GM21515 (cell line): ENCODE measurements at regions not wholly inside any gene's neighbourhood (a gene's known extent, or its start where the extent isn't known, plus 50 kb on each side); places are given as distances from the start of the nearest gene placed in this dataset.
"Not testable (repeated sequence)": the region's sequence is repeated elsewhere in the genome, so short reads cannot be mapped to it uniquely, and the experiment has no call there.

Experiments
- ATAC-seq: cut with Tn5 transposase; IDR thresholded peaks from one replicate; pipeline ENCODE4 v1.9.1; 2021; ENCODE audit not compliant: unreplicated experiment

DNA sequence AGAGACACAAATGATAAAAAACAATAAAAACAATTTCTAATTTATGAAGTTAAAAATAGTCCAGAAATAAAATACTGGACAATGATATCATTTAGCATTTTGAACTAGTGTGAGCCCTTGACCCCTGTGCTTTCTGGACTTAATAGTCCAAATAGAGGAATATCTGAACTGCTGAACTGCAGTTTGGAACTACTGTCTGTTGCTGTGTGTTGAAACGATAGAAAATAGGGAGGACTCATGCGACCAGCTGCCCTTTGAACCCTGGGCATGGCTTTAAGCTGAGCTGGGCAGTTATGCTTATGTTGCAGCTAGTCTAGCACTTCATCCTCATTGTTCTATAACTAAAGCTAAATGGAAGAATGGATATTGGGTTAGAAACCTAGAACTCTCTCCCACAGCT lies 99.5 kb downstream of the FMR1NB start:
- ATAC-seq = no peak

DNA sequence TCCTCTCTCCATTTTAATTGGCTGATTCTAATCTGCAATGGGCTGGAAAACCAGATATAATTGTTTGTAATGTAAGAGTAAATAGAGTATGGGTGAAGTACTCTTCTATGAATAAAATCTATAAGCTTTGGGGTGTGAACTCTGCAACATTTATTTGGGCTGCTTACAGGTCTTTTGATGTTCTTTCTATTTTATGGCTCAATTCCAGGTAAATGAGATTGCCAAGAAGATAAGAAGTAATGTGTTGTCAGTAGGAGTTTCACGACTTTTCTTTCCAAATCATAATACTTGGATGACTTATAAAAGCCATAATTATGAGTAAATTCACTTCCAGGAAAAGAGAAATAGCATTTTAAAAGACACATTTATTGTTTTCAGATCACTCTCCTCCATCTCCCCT lies 103.5 kb downstream of the FMR1NB start:
- no peak for ATAC-seq

- ATAC-seq = no peak
Measured at GRCh38 chrX:148120151-148120550, 139.0 kb downstream of the FMR1NB start.

DNA sequence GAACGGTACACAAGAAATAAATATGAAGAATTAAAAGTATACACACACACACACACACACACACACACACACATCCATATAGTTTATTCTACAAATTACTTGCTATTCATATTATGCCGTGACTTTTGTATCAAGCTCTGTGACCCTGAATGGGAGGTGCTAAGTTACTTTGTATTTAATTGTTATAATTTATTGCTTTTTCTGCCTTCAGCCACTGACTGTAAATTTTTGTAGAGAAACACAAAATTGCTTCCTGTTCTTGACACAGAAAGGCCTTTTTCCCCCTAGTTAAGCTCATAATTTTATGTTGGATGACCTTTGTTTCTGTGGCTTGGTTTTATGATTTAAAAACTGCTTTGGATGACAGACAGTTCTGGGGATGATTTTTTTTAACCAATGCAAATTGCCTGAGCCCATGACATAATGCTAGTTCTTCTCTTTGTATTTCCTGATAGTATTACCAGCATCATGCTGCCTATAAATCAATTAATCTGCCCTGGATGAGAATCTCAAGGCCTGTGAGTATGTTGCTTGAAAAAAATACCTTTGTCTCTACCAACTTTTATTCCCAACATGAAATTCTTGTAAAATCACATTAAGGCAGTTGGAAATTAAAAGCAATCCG lies 140.0 kb downstream of the FMR1NB start:
- no peak for ATAC-seq

DNA sequence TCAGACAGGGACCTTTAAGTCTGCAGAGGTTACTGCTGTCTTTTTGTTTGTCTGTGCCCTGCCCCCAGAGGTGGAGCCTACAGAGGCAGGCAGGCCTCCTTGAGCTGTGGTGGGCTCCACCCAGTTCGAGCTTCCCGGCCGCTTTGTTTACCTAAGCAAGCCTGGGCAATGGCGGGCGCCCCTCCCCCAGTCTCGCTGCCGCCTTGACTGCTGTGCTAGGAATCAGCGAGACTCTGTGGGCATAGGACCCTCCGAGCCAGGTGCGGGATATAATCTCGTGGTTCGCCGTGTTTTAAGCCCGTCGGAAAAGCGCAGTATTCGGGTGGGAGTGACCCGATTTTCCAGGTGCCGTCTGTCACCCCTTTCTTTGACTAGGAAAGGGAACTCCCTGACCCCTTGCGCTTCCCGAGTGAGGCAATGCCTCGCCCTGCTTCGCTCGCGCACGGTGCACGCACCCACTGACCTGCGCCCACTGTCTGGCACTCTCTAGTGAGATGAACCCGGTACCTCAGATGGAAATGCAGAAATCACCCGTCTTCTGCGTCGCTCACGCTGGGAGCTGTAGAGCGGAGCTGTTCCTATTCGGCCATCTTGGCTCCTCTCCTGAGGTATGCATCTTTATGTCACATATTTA lies 147.9 kb downstream of the FMR1NB start:
- not testable (repeated sequence) for ATAC-seq

- no peak for ATAC-seq
Measured at GRCh38 chrX:148133105-148133725, 152.1 kb downstream of the FMR1NB start.

GRCh38 chrX:148134578-148134977 lies 153.4 kb downstream of the FMR1NB start:
- no peak for ATAC-seq

GRCh38 chrX:148135738-148136137 lies 154.6 kb downstream of the FMR1NB start:
- ATAC-seq = no peak

GRCh38 chrX:148146121-148146520 lies 165.0 kb downstream of the FMR1NB start:
- no peak for ATAC-seq

DNA sequence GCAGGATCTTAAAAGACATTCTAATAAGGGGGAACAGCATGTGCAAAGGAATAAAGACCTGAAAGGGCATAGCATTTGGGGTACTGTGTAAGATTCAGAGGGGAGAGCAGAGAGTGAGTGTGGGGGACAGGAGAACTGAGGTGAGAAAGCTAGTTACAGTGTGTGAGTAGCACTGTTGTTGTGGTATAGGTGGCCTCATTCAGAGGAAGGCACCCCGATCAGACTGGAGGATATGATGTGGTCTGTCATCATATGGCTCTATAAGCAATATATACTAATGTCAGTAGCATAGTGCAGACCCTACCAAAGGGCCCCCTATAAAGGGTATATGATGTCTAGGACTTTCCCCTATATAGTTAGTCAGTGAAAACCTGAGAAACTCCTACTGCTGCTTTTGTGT lies 175.8 kb downstream of the FMR1NB start:
- ATAC-seq = no peak

DNA sequence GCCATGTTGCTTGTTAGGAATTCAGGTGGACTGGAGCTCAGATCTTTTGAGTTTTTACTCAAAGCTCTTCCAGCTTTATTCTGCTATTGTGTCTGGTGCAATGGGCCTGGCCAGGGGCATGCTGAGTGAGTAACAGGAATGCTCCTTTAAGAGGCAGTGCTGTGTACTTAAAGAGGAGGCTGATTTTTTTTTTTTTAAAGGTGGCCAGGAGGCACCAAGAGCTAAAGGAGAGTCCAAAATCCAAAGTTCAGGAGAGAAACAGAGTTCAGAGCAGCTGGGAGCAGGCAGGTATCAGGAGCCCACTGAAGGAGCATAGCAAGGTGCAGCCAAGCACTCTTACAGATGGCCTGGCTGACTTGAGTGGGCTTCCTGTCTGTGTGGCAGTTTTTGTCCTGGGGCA lies 178.7 kb downstream of the FMR1NB start:
- no peak for ATAC-seq

DNA sequence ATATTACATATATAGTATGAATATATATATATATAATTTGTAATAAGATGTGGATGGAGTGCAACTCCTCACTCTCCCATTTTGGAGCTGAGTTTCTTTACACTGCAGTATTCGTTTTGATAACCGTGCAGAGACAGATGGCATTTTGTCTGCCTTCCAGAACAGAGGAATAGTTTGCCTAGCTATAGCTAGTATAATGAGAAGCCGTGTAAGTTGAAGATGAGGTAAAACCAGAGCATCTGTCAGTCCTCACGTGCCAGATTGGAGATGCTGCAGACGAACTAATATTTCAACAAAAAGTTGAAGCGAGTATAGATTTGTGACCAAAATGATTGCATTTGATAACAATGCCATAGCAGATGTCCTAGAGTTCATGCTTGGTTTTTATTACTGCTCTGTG lies 180.6 kb downstream of the FMR1NB start:
- no peak for ATAC-seq

- no peak for ATAC-seq
Measured at GRCh38 chrX:148185631-148186030, 204.5 kb downstream of the FMR1NB start.

- ATAC-seq = no peak
Measured at GRCh38 chrX:148192547-148192946, 211.4 kb downstream of the FMR1NB start.

DNA sequence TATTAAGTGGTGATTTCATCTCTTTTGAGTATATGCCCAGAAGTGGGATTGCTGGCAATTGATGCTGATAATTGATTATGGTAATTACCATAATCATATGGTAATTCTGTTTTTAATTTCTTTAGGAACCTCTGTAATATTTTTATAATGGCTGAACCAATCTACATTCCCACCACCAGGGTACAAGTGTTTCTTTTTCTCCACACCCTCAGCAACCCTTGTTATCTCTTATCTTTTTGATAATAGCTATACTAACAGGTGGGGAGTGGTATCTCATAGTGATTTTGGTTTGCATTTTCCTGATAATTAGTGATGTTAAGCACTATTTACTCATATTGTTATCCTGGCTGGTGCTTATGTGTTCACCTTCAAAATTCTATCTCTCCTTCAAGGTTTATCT lies 212.6 kb downstream of the FMR1NB start:
- no peak for ATAC-seq

- ATAC-seq = no peak
Measured at GRCh38 chrX:148203531-148203930, 222.4 kb downstream of the FMR1NB start.

- no peak for ATAC-seq
Measured at GRCh38 chrX:148204195-148204594, 223.1 kb downstream of the FMR1NB start.

- ATAC-seq = no peak
Measured at GRCh38 chrX:148214786-148215185, 233.6 kb downstream of the FMR1NB start.

DNA sequence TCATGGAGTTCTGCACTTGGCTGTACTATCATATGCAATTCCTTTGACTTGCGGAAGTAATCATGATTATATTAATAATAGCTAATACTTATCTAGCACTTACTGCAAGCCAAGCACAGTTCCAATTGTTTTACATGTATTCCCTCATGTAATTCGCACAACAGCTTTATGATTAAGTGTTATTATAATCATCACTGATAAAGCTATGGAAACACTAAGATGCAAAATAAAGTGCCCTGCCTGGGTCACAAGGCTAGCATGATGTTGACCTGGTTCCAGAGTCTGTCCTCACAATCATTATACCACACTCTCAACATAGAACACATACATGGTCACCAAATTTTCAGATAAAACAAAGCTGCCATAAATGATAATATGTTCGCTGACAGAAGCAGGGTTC lies 234.6 kb downstream of the FMR1NB start:
- ATAC-seq = no peak

GRCh38 chrX:148223361-148223760 lies 242.2 kb downstream of the FMR1NB start:
- no peak for ATAC-seq

GRCh38 chrX:148228521-148228920 lies 247.4 kb downstream of the FMR1NB start:
- no peak for ATAC-seq

- ATAC-seq = no peak
Measured at GRCh38 chrX:148229801-148230303, 248.7 kb downstream of the FMR1NB start.
